ENCODE measurements at regions not wholly inside any gene's neighbourhood (a gene's known extent, or its start where the extent isn't known, plus 50 kb on each side); places are given as distances from the start of the nearest gene placed in this dataset.

GRCh38 chr2:200742426-200742825, 69.3 kb upstream of the BZW1 start:
- Histone ChIP-seq H3K9ac (no peak overlapping the region), H3K4me2 (no peak overlapping the region), H3K4me3 (IDR thresholded peaks at IDR 0.05; ENCODE audit: insufficient read depth, low read depth, low read length) (no peak overlapping the region), H2AFZ (ENCODE audit: low read depth) (no peak overlapping the region), H3K4me1 (ENCODE audit: low read depth, poor library complexity, severe bottlenecking) (peaks cover 12% of the 10 kb centered on the region), H3K27me3 (ENCODE audit: insufficient read depth, low read depth) (no peaks in the 10 kb centered on the region), H4K20me1 (ENCODE audit: insufficient read depth) (no peaks in the 10 kb centered on the region), H3K36me3 (ENCODE audit: insufficient read depth) (no peaks in the 10 kb centered on the region), H3K79me2 (ENCODE audit: insufficient read depth, low read depth) (no peaks in the 10 kb centered on the region), H3K27ac (no peak overlapping the region)
- TF ChIP-seq, protein P1, sequence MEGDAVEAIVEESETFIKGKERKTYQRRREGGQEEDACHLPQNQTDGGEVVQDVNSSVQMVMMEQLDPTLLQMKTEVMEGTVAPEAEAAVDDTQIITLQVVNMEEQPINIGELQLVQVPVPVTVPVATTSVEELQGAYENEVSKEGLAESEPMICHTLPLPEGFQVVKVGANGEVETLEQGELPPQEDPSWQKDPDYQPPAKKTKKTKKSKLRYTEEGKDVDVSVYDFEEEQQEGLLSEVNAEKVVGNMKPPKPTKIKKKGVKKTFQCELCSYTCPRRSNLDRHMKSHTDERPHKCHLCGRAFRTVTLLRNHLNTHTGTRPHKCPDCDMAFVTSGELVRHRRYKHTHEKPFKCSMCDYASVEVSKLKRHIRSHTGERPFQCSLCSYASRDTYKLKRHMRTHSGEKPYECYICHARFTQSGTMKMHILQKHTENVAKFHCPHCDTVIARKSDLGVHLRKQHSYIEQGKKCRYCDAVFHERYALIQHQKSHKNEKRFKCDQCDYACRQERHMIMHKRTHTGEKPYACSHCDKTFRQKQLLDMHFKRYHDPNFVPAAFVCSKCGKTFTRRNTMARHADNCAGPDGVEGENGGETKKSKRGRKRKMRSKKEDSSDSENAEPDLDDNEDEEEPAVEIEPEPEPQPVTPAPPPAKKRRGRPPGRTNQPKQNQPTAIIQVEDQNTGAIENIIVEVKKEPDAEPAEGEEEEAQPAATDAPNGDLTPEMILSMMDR (conservative IDR thresholded peaks at IDR 0.05; ENCODE audit: low read depth, low read length) = no peak

DNA sequence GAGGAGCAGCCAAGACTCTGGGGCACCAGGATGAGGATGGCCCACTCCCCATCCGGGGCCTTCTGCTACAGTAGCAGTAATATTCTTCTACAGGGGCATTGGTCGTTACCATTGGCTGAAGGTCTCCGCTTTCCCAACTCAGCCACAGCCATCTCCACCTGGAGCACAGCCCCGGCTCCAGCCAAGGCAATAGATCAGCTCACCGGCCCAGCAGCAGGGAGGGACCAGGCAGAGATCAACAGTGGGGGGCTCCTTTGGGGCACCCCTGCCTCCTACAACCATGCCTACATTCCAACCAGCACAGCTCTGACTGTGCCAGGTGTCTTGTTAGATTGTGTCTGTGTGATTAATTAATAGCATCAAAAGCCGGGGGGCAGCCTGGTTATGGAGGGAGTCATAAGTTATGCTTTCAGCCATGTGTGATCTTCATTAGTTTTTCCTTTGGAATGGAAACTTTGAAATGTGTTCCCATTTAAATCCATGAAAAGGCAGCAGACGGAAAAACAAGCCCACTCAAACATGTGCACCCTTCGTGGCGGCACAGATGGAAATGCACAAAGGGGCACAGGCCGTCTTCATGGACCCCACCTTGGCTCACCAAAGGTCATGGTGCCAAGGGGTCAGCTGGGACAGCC, 68.6 kb upstream of the BZW1 start:
- TF ChIP-seq, protein P1 (conservative IDR thresholded peaks at IDR 0.05; ENCODE audit: low read depth, low read length) = no peak

GRCh38 chr2:200744201-200744602, 67.5 kb upstream of the BZW1 start:
- no peaks in the 10 kb centered on the region for H4K20me1 ChIP-seq (ENCODE audit: insufficient read depth)
- H3K9ac ChIP-seq = no peak overlapping the region
- TF ChIP-seq, protein P1 (conservative IDR thresholded peaks at IDR 0.05; ENCODE audit: low read depth, low read length) = no peak
- H3K79me2 ChIP-seq (ENCODE audit: insufficient read depth, low read depth) = no peaks in the 10 kb centered on the region
- H3K27ac ChIP-seq = no peak overlapping the region
- peaks cover 30% of the 10 kb centered on the region for H3K4me1 ChIP-seq (ENCODE audit: low read depth, poor library complexity, severe bottlenecking)
- H3K27me3 ChIP-seq (ENCODE audit: insufficient read depth, low read depth) = no peaks in the 10 kb centered on the region
- no peak overlapping the region for H3K4me3 ChIP-seq (IDR thresholded peaks at IDR 0.05; ENCODE audit: insufficient read depth, low read depth, low read length)
- H3K4me2 ChIP-seq = no peak overlapping the region
- H2AFZ ChIP-seq (ENCODE audit: low read depth) = no peak overlapping the region
- H3K36me3 ChIP-seq (ENCODE audit: insufficient read depth) = no peaks in the 10 kb centered on the region

More for the DNA sequence above, 68.6 kb upstream of the BZW1 start:
- Histone ChIP-seq H3K36me3 (ENCODE audit: insufficient read depth) (no peaks in the 10 kb centered on the region), H3K4me1 (ENCODE audit: low read depth, poor library complexity, severe bottlenecking) (peaks cover 19% of the 10 kb centered on the region), H3K27ac (no peak overlapping the region), H4K20me1 (ENCODE audit: insufficient read depth) (no peaks in the 10 kb centered on the region), H3K9ac (no peak overlapping the region), H3K4me3 (IDR thresholded peaks at IDR 0.05; ENCODE audit: insufficient read depth, low read depth, low read length) (no peak overlapping the region), H3K27me3 (ENCODE audit: insufficient read depth, low read depth) (no peaks in the 10 kb centered on the region), H3K79me2 (ENCODE audit: insufficient read depth, low read depth) (no peaks in the 10 kb centered on the region), H3K4me2 (no peak overlapping the region), H2AFZ (ENCODE audit: low read depth) (no peak overlapping the region)

DNA sequence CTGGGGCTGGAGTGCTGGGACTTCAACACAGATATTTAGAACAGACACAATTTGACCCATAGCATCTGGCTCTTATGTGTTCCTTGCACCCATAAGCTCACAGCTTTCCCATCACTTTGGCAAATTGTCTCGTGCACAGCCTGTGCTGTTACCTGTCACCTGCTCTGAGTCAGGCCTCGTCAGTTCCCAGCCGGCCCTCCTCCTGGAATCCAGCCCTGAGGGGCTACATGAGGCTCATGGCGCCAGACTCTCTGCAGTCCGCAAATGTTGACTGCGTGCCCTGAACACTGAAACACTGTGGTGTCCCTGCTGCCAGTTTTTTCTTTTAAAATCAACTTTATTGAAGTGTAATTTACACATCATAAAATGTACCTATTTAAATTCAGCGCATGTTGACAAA, 65.4 kb upstream of the BZW1 start:
- no peaks in the 10 kb centered on the region for H3K36me3 ChIP-seq (ENCODE audit: insufficient read depth)
- no peak overlapping the region for H2AFZ ChIP-seq (ENCODE audit: low read depth)
- no peak overlapping the region for H3K4me2 ChIP-seq
- H3K27ac ChIP-seq = no peak overlapping the region; the same call in 1 of the 2 replicates
- no peaks in the 10 kb centered on the region for H3K27me3 ChIP-seq (ENCODE audit: insufficient read depth, low read depth)
- H3K9ac ChIP-seq = no peak overlapping the region
- H3K79me2 ChIP-seq (ENCODE audit: insufficient read depth, low read depth) = no peaks in the 10 kb centered on the region
- peaks cover 31% of the 10 kb centered on the region for H3K4me1 ChIP-seq (ENCODE audit: low read depth, poor library complexity, severe bottlenecking)
- no peak overlapping the region for H3K4me3 ChIP-seq (IDR thresholded peaks at IDR 0.05; ENCODE audit: insufficient read depth, low read depth, low read length)
- TF ChIP-seq, protein P1 (conservative IDR thresholded peaks at IDR 0.05; ENCODE audit: low read depth, low read length) = no peak
- H4K20me1 ChIP-seq (ENCODE audit: insufficient read depth) = no peaks in the 10 kb centered on the region
